NT2/D1 (cell line): ENCODE measurements at regions not wholly inside any gene's neighbourhood (a gene's known extent, or its start where the extent isn't known, plus 50 kb on each side); places are given as distances from the start of the nearest gene placed in this dataset.

ENCODE experiments used
- SUZ12 ChIP-seq: IDR thresholded peaks from 2 replicates; pipeline ENCODE4 v1.6.1; 2011; ENCODE audit not compliant: insufficient read length, insufficient read depth; ENCODE audit errors: extremely low read depth
- YY1 ChIP-seq: IDR thresholded peaks from 2 replicates; pipeline ENCODE4 v1.6.1; 2011; ENCODE audit not compliant: insufficient read length, insufficient read depth
- ZNF274 ChIP-seq: IDR thresholded peaks from 2 replicates; pipeline ENCODE4 v1.6.1; 2011; ENCODE audit warnings: mild to moderate bottlenecking, low read depth, low read length

DNA sequence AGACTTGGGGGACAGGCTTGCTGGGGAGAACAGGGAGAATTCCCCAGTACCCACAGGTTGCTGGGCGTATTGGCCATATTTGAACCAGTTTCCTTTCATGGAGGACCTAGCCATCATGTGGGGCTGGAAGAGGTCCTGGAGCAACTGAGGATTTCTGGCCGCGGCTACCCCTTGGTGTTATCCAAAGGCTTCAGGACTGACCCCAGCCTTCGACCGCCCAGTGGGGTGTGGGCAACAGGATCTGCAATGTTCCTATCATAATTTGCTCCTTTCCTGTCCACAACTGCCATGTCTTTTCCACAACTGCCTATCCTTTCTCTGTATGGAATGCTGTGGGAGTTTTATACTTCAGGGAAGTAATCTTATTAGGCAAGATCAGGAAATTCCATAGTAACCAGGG is 1053.6 kb upstream of the SLC39A10 start:
- no peak for TF ChIP-seq ZNF274
- TF ChIP-seq YY1, result no peak
- no peak for TF ChIP-seq SUZ12
